ENCODE measurements at regions not wholly inside any gene's neighbourhood (a gene's known extent, or its start where the extent isn't known, plus 50 kb on each side); places are given as distances from the start of the nearest gene placed in this dataset.

DNA sequence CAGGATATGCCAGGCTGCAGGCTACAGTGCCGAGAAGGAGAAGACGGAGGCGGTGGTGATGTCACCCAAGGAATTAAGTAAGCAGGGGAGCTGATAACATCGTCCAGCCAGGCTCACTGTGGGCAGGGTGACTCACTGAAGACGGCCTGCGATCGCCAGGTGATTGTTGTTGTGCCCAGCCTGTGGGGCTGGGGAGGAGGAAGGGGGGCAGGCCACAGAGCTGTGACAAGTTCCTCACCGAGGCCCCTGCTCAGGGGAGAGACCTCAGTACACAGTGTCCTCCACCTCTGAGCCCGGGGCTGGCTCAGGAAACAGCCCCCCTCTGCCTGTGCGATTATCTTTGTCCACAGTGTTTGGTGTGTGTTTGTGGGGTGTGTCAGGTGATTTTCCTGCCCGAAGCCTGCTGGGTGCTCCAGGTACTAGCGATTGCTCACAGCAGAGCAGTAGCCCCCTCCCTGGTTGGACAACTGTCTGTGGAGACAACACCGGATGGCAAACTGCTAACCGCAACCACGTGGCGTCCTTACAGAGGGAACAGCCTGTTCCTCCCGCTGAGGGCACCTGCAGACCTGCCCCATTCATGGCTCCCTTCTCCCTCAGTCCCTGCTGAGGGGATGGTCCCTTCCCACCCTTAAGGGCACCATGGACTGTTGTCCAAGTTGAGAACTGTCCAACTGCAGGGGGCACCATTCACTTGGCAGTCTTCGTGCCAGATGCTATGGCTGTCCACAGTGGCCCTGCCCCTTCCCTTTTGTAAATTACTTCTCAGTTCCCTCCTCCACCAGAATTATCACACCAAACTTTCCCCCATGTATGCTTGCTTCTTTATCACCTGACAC, 95.1 kb downstream of the ZFP36L2 start:
- no peaks in the 10 kb centered on the region for H3K79me2 ChIP-seq (ENCODE audit: control insufficient read depth, low read length)
- peak overlapping the region; percentile 77 for H3K4me2 ChIP-seq (ENCODE audit: low read length)
- H3K27me3 ChIP-seq (ENCODE audit: control insufficient read depth, low read length): no peaks in the 10 kb centered on the region
- H3F3A ChIP-seq (ENCODE audit: control insufficient read depth, insufficient read depth): peaks cover 39% of the 10 kb centered on the region
- peak overlapping the region; percentile 46 for H3K4me3 ChIP-seq (ENCODE audit: low read length)
- H3K27ac ChIP-seq (ENCODE audit: low read depth, low read length): peak overlapping the region; percentile 98
- H3K4me1 ChIP-seq (ENCODE audit: control insufficient read depth, low read length): peaks cover 100% of the 10 kb centered on the region
- no peaks in the 10 kb centered on the region for H3K9me3 ChIP-seq (ENCODE audit: control insufficient read depth, insufficient read depth, low read length)
- no peak for TF ChIP-seq EZH2phosphoT487 (IDR thresholded peaks at IDR 0.05; ENCODE audit: borderline replicate concordance, low read length)
- TF ChIP-seq, protein P1, sequence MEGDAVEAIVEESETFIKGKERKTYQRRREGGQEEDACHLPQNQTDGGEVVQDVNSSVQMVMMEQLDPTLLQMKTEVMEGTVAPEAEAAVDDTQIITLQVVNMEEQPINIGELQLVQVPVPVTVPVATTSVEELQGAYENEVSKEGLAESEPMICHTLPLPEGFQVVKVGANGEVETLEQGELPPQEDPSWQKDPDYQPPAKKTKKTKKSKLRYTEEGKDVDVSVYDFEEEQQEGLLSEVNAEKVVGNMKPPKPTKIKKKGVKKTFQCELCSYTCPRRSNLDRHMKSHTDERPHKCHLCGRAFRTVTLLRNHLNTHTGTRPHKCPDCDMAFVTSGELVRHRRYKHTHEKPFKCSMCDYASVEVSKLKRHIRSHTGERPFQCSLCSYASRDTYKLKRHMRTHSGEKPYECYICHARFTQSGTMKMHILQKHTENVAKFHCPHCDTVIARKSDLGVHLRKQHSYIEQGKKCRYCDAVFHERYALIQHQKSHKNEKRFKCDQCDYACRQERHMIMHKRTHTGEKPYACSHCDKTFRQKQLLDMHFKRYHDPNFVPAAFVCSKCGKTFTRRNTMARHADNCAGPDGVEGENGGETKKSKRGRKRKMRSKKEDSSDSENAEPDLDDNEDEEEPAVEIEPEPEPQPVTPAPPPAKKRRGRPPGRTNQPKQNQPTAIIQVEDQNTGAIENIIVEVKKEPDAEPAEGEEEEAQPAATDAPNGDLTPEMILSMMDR (IDR thresholded peaks at IDR 0.05; ENCODE audit: low read depth, low read length, poor library complexity, severe bottlenecking): peak; percentile 52
- H4K20me1 ChIP-seq (ENCODE audit: control insufficient read depth, insufficient read depth, low read depth, low read length): no peaks in the 10 kb centered on the region
- H3K9me2 ChIP-seq (replicated peaks; ENCODE audit: control insufficient read depth, low read length): no peaks in the 10 kb centered on the region
- H3K36me3 ChIP-seq (ENCODE audit: control insufficient read depth, low read length): no peaks in the 10 kb centered on the region

DNA sequence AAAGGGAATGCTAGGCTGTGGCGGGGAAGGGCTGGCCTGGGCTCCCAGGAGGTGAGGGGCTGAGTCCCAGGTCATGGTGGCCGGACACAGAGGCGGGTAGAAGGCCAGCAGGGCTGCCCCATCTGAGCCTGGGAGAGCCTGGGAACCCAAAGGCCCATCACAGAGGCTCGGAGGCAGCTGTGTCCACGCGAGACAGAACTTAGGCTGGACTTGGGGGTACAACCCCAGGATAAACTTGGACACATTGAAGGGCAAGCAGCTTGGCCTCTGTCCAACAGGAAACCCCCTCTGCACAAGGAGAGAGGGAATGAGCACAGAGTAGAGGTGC, 95.9 kb downstream of the ZFP36L2 start:
- no peak for TF ChIP-seq EZH2phosphoT487 (IDR thresholded peaks at IDR 0.05; ENCODE audit: borderline replicate concordance, low read length)
- TF ChIP-seq, protein P1 (IDR thresholded peaks at IDR 0.05; ENCODE audit: low read depth, low read length, poor library complexity, severe bottlenecking): no peak
- Histone ChIP-seq H3K36me3 (ENCODE audit: control insufficient read depth, low read length) (no peaks in the 10 kb centered on the region), H3K9me2 (replicated peaks; ENCODE audit: control insufficient read depth, low read length) (no peaks in the 10 kb centered on the region), H3K4me2 (ENCODE audit: low read length) (peak overlapping the region; percentile 77), H3K4me3 (ENCODE audit: low read length) (peak overlapping the region; percentile 46), H3K27ac (ENCODE audit: low read depth, low read length) (peak overlapping the region; percentile 98), H3K4me1 (ENCODE audit: control insufficient read depth, low read length) (peaks cover 100% of the 10 kb centered on the region), H3K79me2 (ENCODE audit: control insufficient read depth, low read length) (no peaks in the 10 kb centered on the region), H3K9me3 (ENCODE audit: control insufficient read depth, insufficient read depth, low read length) (no peaks in the 10 kb centered on the region), H4K20me1 (ENCODE audit: control insufficient read depth, insufficient read depth, low read depth, low read length) (no peaks in the 10 kb centered on the region), H3K27me3 (ENCODE audit: control insufficient read depth, low read length) (no peaks in the 10 kb centered on the region), H3F3A (ENCODE audit: control insufficient read depth, insufficient read depth) (peaks cover 34% of the 10 kb centered on the region)

DNA sequence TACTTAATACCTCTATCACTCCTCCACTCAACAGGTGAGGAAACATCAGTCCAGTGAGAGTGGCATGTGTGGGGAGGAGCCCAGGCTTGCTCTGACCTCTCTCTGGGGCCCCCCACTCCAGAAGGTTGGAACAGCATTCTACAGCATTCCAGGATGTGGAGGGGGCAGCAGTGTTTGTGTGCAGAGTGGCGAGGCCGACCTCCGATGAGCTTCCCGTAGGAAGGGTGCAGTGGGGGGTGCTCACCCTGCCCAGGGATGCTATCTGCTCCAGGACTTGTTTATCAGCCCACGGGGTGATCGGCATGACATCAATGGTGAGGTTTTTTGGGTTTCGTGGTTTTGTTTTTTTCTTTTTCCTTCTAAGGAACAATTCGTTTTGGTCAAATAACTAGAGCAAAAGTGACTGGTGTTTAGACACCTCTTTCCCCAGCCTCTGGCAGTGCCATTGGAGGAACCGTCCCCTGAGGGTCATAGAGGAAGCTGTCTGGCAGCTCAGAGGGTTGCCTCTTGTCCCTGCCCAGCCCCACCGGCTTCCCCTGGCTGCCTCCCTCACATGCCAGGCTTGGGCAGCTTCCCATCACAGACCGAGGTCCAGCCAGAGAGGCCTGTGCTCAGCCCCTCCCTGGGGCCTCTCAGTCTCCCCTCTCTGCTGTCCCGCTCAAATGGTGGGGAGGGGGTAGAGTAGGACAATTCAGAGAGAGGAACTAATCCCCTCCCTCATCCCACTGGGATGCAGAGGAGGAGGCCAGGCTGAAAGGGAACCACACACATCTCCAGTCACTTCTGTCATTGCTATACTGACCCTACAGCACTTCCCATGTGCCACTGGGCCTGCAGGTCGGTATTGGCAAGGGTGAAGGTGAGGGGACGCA, 96.5 kb downstream of the ZFP36L2 start:
- peaks cover 29% of the 10 kb centered on the region for H3F3A ChIP-seq (ENCODE audit: control insufficient read depth, insufficient read depth)
- TF ChIP-seq, protein P1 (IDR thresholded peaks at IDR 0.05; ENCODE audit: low read depth, low read length, poor library complexity, severe bottlenecking): no peak
- no peaks in the 10 kb centered on the region for H4K20me1 ChIP-seq (ENCODE audit: control insufficient read depth, insufficient read depth, low read depth, low read length)
- peak overlapping the region; percentile 77 for H3K4me2 ChIP-seq (ENCODE audit: low read length)
- H3K36me3 ChIP-seq (ENCODE audit: control insufficient read depth, low read length): no peaks in the 10 kb centered on the region
- H3K4me3 ChIP-seq (ENCODE audit: low read length): peak overlapping the region; percentile 46
- H3K9me2 ChIP-seq (replicated peaks; ENCODE audit: control insufficient read depth, low read length): no peaks in the 10 kb centered on the region
- H3K9me3 ChIP-seq (ENCODE audit: control insufficient read depth, insufficient read depth, low read length): no peaks in the 10 kb centered on the region
- H3K4me1 ChIP-seq (ENCODE audit: control insufficient read depth, low read length): peaks cover 100% of the 10 kb centered on the region
- H3K27ac ChIP-seq (ENCODE audit: low read depth, low read length): peak overlapping the region; percentile 98
- no peaks in the 10 kb centered on the region for H3K79me2 ChIP-seq (ENCODE audit: control insufficient read depth, low read length)
- no peaks in the 10 kb centered on the region for H3K27me3 ChIP-seq (ENCODE audit: control insufficient read depth, low read length)
